Hepatocyte (in vitro differentiated cells): ENCODE measurements at regions not wholly inside any gene's neighbourhood (a gene's known extent, or its start where the extent isn't known, plus 50 kb on each side); places are given as distances from the start of the nearest gene placed in this dataset.

Experiments used
- EZH2 ChIP-seq: fragments of 200-600 bp; sonication (generic); IDR thresholded peaks from 2 replicates; pipeline ENCODE4 v1.6.1; 2016; ENCODE audit warnings: antibody characterized with exemption, mild to moderate bottlenecking, borderline replicate concordance
- TF ChIP-seq, protein P1 (sequence below): fragments of 200-600 bp; sonication (generic); IDR thresholded peaks from 2 replicates; pipeline ENCODE4 v1.5.1; 2016; ENCODE audit warnings: antibody characterized with exemption, mild to moderate bottlenecking; ENCODE audit not compliant: poor library complexity

DNA sequence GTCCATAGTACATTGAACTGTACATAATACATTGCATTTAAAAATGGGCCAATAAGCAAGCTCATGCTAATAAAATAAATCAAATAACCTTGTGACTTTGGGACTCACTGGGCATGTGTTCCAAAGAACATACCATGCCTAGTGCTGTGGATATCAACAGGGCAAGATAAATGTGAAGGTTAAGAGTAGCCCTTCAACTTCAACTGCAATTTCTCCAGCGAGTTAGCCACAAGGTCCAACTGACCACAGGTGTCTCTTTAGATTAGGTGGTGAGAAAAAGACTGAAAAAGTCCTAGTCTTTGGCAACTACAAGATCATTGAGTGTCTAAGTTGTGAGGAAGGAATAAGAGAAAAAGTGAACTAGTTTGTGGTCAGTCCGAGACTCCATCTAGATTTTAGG, 78.3 kb upstream of the ATP11B start:
- TF ChIP-seq, protein P1, sequence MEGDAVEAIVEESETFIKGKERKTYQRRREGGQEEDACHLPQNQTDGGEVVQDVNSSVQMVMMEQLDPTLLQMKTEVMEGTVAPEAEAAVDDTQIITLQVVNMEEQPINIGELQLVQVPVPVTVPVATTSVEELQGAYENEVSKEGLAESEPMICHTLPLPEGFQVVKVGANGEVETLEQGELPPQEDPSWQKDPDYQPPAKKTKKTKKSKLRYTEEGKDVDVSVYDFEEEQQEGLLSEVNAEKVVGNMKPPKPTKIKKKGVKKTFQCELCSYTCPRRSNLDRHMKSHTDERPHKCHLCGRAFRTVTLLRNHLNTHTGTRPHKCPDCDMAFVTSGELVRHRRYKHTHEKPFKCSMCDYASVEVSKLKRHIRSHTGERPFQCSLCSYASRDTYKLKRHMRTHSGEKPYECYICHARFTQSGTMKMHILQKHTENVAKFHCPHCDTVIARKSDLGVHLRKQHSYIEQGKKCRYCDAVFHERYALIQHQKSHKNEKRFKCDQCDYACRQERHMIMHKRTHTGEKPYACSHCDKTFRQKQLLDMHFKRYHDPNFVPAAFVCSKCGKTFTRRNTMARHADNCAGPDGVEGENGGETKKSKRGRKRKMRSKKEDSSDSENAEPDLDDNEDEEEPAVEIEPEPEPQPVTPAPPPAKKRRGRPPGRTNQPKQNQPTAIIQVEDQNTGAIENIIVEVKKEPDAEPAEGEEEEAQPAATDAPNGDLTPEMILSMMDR = no peak
- no peak for TF ChIP-seq EZH2
